ENCODE measurements at regions not wholly inside any gene's neighbourhood (a gene's known extent, or its start where the extent isn't known, plus 50 kb on each side); places are given as distances from the start of the nearest gene placed in this dataset.

GRCh38 chr11:27910186-27910931, 197.6 kb downstream of the KIF18A start:
- TF ChIP-seq, protein P1, sequence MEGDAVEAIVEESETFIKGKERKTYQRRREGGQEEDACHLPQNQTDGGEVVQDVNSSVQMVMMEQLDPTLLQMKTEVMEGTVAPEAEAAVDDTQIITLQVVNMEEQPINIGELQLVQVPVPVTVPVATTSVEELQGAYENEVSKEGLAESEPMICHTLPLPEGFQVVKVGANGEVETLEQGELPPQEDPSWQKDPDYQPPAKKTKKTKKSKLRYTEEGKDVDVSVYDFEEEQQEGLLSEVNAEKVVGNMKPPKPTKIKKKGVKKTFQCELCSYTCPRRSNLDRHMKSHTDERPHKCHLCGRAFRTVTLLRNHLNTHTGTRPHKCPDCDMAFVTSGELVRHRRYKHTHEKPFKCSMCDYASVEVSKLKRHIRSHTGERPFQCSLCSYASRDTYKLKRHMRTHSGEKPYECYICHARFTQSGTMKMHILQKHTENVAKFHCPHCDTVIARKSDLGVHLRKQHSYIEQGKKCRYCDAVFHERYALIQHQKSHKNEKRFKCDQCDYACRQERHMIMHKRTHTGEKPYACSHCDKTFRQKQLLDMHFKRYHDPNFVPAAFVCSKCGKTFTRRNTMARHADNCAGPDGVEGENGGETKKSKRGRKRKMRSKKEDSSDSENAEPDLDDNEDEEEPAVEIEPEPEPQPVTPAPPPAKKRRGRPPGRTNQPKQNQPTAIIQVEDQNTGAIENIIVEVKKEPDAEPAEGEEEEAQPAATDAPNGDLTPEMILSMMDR (IDR thresholded peaks at IDR 0.05; ENCODE audit: extremely low read depth, insufficient read depth, missing control alignments), result no peak
- in situ Hi-C loops (cut with MboI; ENCODE audit: low pct_unique_long_range_greater_than_20kb, low sequenced_read_pairs, unreplicated experiment), result no loop called here
- no peak for DNase-seq (ENCODE audit: low spot score)

GRCh38 chr11:27909386-27909785, 198.6 kb downstream of the KIF18A start:
- no peak for DNase-seq (ENCODE audit: low spot score)
- TF ChIP-seq, protein P1 (IDR thresholded peaks at IDR 0.05; ENCODE audit: extremely low read depth, insufficient read depth, missing control alignments), result no peak
- in situ Hi-C loops (cut with MboI; ENCODE audit: low pct_unique_long_range_greater_than_20kb, low sequenced_read_pairs, unreplicated experiment), result no loop called here

DNA sequence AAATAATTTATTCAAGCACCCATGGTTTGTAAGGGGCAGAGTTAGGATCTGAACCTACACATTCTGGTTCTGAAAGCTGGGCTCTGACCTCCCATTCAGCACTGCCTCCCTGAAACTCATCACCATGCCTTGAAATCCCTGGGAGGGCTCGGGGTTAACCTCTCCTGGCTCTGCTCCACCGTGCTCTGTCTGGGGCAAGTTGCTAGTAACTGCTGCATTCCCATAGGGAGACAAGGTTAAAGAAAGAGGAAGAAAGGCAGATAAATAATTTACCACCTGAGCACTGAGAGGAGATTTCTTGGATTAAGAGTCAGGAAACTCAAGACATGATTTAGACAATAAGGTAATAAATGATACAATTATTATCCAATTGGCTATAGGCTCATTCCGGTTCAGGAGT, 199.3 kb downstream of the KIF18A start:
- TF ChIP-seq, protein P1 (IDR thresholded peaks at IDR 0.05; ENCODE audit: extremely low read depth, insufficient read depth, missing control alignments), result no peak
- no peak for DNase-seq (ENCODE audit: low spot score)
- in situ Hi-C loops (cut with MboI; ENCODE audit: low pct_unique_long_range_greater_than_20kb, low sequenced_read_pairs, unreplicated experiment), result no loop called here

DNA sequence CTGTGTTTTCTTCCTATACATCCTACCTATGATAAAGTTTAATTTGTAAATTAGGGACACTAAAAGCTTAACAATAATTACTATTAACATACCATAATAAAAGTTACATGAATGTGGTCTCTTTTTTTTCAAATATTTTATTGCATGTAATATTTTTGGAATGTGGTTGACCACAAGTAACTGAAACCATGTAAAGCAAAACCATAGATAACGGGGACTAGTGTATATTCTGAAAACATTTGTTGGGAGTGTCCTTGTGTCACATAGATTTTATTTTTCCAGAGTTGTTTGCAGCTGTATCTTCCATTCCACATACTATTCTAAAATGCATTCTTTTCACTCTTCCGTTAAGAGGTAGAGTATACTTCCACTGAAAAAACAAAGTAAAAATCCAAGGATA, 200.4 kb downstream of the KIF18A start:
- TF ChIP-seq, protein P1 (IDR thresholded peaks at IDR 0.05; ENCODE audit: extremely low read depth, insufficient read depth, missing control alignments), result no peak
- no peak for DNase-seq (ENCODE audit: low spot score)
- in situ Hi-C loops (cut with MboI; ENCODE audit: low pct_unique_long_range_greater_than_20kb, low sequenced_read_pairs, unreplicated experiment), result no loop called here

GRCh38 chr11:27907091-27907490, 200.9 kb downstream of the KIF18A start:
- no peak for DNase-seq (ENCODE audit: low spot score)
- TF ChIP-seq, protein P1 (IDR thresholded peaks at IDR 0.05; ENCODE audit: extremely low read depth, insufficient read depth, missing control alignments), result no peak
- in situ Hi-C loops (cut with MboI; ENCODE audit: low pct_unique_long_range_greater_than_20kb, low sequenced_read_pairs, unreplicated experiment), result no loop called here

DNA sequence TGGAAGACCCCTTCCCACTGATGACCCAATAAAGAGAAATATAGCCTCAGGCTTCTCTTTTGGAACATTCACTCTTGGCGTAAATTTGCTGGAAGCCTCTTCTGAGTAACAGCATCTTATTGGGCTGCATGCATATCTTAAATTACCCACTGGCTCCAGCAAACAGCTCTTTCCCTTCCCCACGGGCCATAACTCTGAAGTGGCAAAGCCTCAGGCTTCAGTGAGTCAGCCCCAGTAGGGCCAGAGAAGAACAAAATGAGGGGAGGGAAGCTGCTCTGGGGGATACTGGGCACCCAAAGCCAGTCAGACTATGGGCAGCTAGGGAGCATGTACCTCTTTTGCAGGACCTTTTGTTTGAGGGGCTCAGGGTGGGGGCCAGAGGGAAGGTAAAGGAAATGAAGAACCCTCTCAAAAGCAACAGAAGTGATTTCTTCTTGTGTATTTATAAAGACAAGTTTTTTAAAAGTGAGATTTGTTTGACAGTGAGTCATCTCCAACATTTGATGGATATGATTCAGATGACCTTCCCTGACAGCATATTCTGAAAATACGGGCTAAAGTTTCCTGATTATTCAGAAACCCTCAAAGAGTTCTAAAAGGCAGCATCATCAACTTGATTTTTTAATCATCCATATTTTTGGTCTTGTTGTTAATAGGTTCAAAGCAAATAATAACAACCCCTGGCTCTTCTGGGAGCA, 203.4 kb downstream of the KIF18A start:
- TF ChIP-seq, protein P1 (IDR thresholded peaks at IDR 0.05; ENCODE audit: extremely low read depth, insufficient read depth, missing control alignments), result no peak
- DNase-seq (ENCODE audit: low spot score), result no peak
- in situ Hi-C loops (cut with MboI; ENCODE audit: low pct_unique_long_range_greater_than_20kb, low sequenced_read_pairs, unreplicated experiment), result no loop called here

Data from GM13977 (cell line).